BJ (cell line): ENCODE measurements at regions not wholly inside any gene's neighbourhood (a gene's known extent, or its start where the extent isn't known, plus 50 kb on each side); places are given as distances from the start of the nearest gene placed in this dataset.

Experiments
- CTCF ChIA-PET: fragments of 350-600 bp; formaldehyde crosslinking; extraction: SDS; loops from one replicate; lab custom pipeline; 2021; ENCODE audit warnings: antibody characterized with exemption, inconsistent platforms; lab: Yijun Ruan, JAX
- POLR2A ChIA-PET: fragments of 300-600 bp; sonication (Branson Sonifier 250); formaldehyde crosslinking; extraction: SDS; loops from one replicate; lab custom pipeline; 2021; ENCODE audit warnings: antibody characterized with exemption; lab: Charles Lee
- DNase-seq: peaks from one replicate; pipeline ENCODE4 v3.0.0-alpha.2; 2011; ENCODE audit warnings: low read depth
- H3K27me3 ChIP-seq: 2 replicates; pipeline ENCODE4 v1.6.0; 2011; ENCODE audit warnings: low read length; ENCODE audit not compliant: control insufficient read depth, insufficient read depth
- H3K36me3 ChIP-seq: 2 replicates; pipeline ENCODE4 v1.5.1; 2011; ENCODE audit warnings: low read length; ENCODE audit not compliant: control insufficient read depth, insufficient read depth
- H3K4me3 ChIP-seq: 2 replicates; pipeline ENCODE4 v1.5.1; 2011; ENCODE audit warnings: low read depth, mild to moderate bottlenecking, control low read depth, low read length
- TF ChIP-seq, protein P1 (sequence below): IDR thresholded peaks from 2 replicates; pipeline ENCODE4 v1.5.1; 2011; ENCODE audit warnings: low read depth, mild to moderate bottlenecking, control low read depth, inconsistent platforms, low read length, moderate library complexity; ENCODE audit not compliant: insufficient read depth

DNA sequence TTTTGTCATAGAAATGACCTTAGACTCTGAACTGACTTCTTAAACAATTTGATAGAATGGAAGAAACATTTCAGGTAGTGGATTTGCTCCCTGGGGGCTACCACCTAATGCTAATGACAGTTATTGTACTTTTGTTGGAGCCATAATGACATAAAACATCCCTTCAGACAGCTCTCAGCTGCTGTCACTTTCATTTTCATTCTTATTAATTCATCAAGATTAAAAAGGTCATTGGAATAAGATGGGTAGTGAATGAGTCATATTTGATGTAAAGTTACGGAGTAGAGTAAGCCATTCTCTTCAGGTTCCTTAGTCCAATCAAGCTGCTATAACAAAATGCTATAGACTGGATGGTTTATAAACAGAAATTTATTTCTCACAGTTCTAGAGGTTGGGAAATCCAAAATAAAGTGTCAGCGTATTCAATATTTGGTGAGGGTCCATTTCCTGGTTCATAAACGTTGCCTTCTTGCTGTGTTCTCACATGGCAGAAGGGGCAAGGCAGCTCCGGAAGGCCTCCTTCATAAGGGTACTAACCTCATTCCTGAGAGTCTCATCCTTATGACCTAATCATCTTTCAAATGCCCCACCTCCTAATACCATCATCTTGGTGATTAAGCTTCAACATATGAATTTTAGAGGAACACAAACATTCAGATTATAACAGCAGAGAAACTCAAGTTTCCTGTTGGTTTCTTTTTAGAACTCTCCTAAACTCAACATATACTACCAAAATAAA lies 268.5 kb downstream of the ARAP2 start:
- no peak overlapping the region for H3K4me3 ChIP-seq
- no peaks in the 10 kb centered on the region for H3K27me3 ChIP-seq
- ChIA-PET CTCF (interaction anchor here (0.6 kb wide), 1 partner anchor 213 kb away, joined by 5 read pairs; no protein-coding TSS in a partner anchor), POLR2A (no interaction called here)
- DNase-seq: no peak
- H3K36me3 ChIP-seq: no peaks in the 10 kb centered on the region
- TF ChIP-seq, protein P1, sequence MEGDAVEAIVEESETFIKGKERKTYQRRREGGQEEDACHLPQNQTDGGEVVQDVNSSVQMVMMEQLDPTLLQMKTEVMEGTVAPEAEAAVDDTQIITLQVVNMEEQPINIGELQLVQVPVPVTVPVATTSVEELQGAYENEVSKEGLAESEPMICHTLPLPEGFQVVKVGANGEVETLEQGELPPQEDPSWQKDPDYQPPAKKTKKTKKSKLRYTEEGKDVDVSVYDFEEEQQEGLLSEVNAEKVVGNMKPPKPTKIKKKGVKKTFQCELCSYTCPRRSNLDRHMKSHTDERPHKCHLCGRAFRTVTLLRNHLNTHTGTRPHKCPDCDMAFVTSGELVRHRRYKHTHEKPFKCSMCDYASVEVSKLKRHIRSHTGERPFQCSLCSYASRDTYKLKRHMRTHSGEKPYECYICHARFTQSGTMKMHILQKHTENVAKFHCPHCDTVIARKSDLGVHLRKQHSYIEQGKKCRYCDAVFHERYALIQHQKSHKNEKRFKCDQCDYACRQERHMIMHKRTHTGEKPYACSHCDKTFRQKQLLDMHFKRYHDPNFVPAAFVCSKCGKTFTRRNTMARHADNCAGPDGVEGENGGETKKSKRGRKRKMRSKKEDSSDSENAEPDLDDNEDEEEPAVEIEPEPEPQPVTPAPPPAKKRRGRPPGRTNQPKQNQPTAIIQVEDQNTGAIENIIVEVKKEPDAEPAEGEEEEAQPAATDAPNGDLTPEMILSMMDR: no peak

DNA sequence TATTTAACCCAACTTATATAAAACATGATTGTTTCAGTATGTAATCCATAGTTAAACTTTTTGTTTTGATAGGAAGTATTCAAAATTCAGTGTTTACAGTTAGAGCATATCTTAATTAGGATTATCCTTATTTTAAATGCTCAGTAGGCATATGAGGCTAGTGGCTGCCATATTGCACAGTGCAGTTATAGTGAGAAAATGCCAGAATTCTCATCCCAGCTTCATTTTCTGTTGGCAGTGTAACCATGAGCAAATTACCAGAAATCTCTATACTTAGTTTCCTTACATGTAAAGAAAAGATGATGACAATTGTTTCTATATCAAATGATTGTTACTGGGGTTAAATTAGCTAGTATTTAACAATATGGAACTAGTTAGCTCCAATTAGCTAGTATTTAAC lies 265.8 kb downstream of the ARAP2 start:
- ChIA-PET POLR2A (no interaction called here), CTCF (no interaction called here)
- no peak for DNase-seq
- TF ChIP-seq, protein P1: no peak
- Histone ChIP-seq H3K4me3 (no peak overlapping the region), H3K27me3 (no peaks in the 10 kb centered on the region), H3K36me3 (no peaks in the 10 kb centered on the region)

DNA sequence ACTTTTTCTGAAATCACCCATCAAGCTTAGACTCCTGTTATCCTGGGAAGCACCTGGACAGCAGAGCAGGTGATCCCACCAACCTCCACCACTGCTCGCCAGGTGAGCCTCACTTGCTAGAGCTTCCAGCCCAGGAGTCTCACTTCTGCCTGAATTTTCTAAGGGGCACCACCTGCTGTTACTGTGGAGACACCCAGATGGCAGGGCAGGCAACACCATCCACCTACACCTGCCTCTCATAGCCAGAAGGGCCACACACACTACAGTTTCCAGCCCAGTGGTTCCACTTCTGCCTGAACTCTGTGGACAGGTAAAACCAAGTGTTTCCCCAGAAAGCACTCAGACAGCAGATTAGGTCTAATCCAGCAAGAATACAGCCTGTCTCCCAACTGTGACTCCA lies 262.0 kb downstream of the ARAP2 start:
- ChIA-PET POLR2A (no interaction called here), CTCF (no interaction called here)
- H3K4me3 ChIP-seq: no peak overlapping the region
- H3K27me3 ChIP-seq: no peaks in the 10 kb centered on the region
- no peaks in the 10 kb centered on the region for H3K36me3 ChIP-seq
- DNase-seq: no peak
- TF ChIP-seq, protein P1: no peak

DNA sequence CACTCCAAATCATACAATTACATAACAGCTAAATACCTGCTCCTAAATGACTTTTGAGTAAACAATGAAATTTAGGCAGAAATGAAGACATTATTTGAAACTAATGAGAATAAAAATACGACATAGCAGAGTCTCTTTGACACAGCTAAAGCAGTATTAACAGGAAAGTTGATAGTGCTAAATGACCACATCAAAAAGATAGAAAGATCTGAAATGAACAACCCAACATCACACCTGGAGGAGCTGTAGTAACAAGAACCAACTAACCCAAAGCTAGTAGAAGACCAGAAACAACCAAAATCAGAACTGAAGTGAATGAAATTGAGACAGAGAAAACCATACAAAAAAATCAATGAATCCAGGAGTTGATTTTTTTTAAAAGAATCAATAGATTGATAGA lies 257.8 kb downstream of the ARAP2 start:
- Histone ChIP-seq H3K36me3 (no peaks in the 10 kb centered on the region), H3K4me3 (no peak overlapping the region), H3K27me3 (no peaks in the 10 kb centered on the region)
- CTCF ChIA-PET: no interaction called here
- DNase-seq: no peak
- TF ChIP-seq, protein P1: no peak
- POLR2A ChIA-PET: no interaction called here

DNA sequence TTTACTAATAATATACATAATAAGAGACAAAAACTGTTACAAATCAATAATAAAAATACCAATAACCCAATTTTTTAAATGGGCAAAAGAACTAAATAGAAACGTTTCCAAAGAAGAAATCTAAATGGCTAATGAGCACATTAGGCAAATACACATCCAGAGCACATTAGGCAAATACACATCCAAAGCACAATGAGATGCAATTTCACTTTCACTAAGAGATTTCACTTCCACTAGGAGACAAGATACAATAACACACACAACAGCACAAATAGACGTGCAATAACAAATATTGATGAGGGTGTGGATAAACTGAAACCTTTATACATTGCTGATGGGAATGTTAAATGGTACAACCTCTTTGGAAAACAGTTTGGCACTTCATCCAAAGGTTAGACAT lies 250.7 kb downstream of the ARAP2 start:
- H3K4me3 ChIP-seq: no peak overlapping the region
- ChIA-PET CTCF (no interaction called here), POLR2A (no interaction called here)
- DNase-seq: no peak
- TF ChIP-seq, protein P1: no peak
- H3K27me3 ChIP-seq: no peaks in the 10 kb centered on the region
- H3K36me3 ChIP-seq: no peaks in the 10 kb centered on the region
